ENCODE measurements at regions not wholly inside any gene's neighbourhood (a gene's known extent, or its start where the extent isn't known, plus 50 kb on each side); places are given as distances from the start of the nearest gene placed in this dataset.

DNA sequence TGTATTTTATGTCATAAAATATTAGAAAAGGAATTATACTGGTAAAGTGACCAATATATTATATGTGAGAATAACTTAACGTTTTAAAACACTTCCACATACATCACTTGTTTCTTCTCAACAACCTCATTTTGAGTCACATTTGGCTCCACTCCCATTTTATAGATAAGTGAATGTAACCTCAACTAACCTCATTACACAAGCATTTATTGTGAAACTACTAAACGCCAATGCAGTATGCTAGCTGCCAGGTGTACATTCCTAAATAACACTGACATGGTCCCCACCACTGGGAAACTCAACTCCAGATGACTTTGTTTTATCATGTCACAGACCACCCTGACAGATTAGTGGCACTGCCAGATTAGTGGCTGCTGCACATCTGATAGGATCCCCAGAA is 249.7 kb upstream of the CNTN4 start:
- no peak overlapping the region for H3K4me3 Mint-ChIP-seq (ENCODE audit: unreplicated experiment)
- TF ChIP-seq, protein P1, sequence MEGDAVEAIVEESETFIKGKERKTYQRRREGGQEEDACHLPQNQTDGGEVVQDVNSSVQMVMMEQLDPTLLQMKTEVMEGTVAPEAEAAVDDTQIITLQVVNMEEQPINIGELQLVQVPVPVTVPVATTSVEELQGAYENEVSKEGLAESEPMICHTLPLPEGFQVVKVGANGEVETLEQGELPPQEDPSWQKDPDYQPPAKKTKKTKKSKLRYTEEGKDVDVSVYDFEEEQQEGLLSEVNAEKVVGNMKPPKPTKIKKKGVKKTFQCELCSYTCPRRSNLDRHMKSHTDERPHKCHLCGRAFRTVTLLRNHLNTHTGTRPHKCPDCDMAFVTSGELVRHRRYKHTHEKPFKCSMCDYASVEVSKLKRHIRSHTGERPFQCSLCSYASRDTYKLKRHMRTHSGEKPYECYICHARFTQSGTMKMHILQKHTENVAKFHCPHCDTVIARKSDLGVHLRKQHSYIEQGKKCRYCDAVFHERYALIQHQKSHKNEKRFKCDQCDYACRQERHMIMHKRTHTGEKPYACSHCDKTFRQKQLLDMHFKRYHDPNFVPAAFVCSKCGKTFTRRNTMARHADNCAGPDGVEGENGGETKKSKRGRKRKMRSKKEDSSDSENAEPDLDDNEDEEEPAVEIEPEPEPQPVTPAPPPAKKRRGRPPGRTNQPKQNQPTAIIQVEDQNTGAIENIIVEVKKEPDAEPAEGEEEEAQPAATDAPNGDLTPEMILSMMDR (IDR thresholded peaks at IDR 0.05), result no peak
- no peak overlapping the region for H3K27ac Mint-ChIP-seq (ENCODE audit: unreplicated experiment)
- peaks cover 4% of the 10 kb centered on the region for H3K9me3 Mint-ChIP-seq (ENCODE audit: low read depth)
- no peaks in the 10 kb centered on the region for H3K27me3 Mint-ChIP-seq (ENCODE audit: low read depth)
- no peaks in the 10 kb centered on the region for H3K4me1 Mint-ChIP-seq (ENCODE audit: low read depth)
- H3K36me3 Mint-ChIP-seq (ENCODE audit: low read depth), result no peaks in the 10 kb centered on the region
- no peak for DNase-seq (ENCODE audit: low spot score)

DNA sequence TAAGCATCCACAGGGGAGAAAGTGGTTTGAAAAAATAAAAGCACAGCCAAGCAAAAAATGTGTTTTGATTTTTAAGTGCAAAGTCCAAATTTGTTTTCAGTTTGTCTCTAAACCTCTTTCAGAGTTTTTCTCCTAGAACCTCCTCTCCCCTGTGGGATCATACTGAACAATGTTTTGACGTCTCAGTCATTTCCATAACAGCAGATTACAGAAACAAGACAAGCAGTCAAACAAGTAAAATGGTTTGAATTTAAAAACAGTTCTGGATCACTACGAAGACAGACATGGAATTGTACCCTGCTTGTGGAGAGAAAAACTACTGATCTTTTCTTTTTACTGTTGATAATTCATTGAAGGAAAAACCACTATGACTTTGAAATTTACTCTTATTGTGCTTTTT is 245.7 kb upstream of the CNTN4 start:
- Mint-ChIP-seq H3K36me3 (ENCODE audit: low read depth) (no peaks in the 10 kb centered on the region), H3K27me3 (ENCODE audit: low read depth) (no peaks in the 10 kb centered on the region), H3K4me1 (ENCODE audit: low read depth) (no peaks in the 10 kb centered on the region), H3K9me3 (ENCODE audit: low read depth) (peaks cover 6% of the 10 kb centered on the region), H3K4me3 (ENCODE audit: unreplicated experiment) (no peak overlapping the region), H3K27ac (ENCODE audit: unreplicated experiment) (no peak overlapping the region)
- no peak for DNase-seq (ENCODE audit: low spot score)
- TF ChIP-seq, protein P1 (IDR thresholded peaks at IDR 0.05), result no peak

DNA sequence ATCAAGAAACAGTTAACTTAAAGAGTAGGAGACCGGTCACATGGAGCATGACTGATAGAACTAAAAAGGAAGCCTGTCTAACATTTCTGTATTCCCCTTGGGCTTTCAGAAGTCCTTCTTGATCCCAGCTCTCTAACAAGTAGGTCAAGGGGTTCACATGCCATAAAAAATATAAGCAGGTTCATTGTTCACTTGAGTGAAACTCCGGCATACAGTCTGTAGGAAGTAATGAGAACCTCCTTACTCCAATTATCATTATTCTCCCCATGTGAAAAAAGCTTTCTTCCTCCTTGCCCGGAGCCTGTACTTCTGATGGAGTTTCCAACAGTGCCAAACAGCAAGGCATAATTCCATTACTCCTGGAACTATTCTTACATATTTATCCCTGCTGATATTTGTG is 242.8 kb upstream of the CNTN4 start:
- Mint-ChIP-seq H3K9me3 (ENCODE audit: low read depth) (peaks cover 11% of the 10 kb centered on the region), H3K27ac (ENCODE audit: unreplicated experiment) (no peak overlapping the region), H3K4me3 (ENCODE audit: unreplicated experiment) (no peak overlapping the region), H3K36me3 (ENCODE audit: low read depth) (no peaks in the 10 kb centered on the region), H3K27me3 (ENCODE audit: low read depth) (no peaks in the 10 kb centered on the region), H3K4me1 (ENCODE audit: low read depth) (no peaks in the 10 kb centered on the region)
- TF ChIP-seq, protein P1 (IDR thresholded peaks at IDR 0.05), result no peak
- no peak for DNase-seq (ENCODE audit: low spot score)

DNA sequence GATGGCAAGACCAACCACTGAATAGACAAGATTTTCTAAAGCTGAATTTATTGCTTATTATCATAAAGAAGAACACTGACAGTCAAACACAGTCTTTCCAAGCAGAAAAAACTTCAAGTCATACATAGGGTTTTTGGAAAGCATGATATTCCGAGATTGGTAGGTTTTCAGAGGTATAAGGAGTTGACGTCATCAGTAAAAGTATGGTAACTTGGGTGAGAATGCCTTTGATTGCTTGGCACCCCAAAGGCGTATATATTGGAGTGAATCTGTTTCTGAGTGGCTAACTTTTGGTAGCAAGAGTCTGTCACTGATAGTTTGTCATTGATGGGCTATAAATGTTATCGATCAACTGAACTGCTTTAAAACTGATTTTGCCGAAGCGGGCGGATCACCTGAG is 227.9 kb upstream of the CNTN4 start:
- TF ChIP-seq, protein P1 (IDR thresholded peaks at IDR 0.05), result no peak
- no peaks in the 10 kb centered on the region for H3K36me3 Mint-ChIP-seq (ENCODE audit: low read depth)
- no peaks in the 10 kb centered on the region for H3K27me3 Mint-ChIP-seq (ENCODE audit: low read depth)
- no peak overlapping the region for H3K4me3 Mint-ChIP-seq (ENCODE audit: unreplicated experiment)
- no peak overlapping the region for H3K27ac Mint-ChIP-seq (ENCODE audit: unreplicated experiment)
- no peak for DNase-seq (ENCODE audit: low spot score)
- no peaks in the 10 kb centered on the region for H3K4me1 Mint-ChIP-seq (ENCODE audit: low read depth)
- peaks cover 22% of the 10 kb centered on the region for H3K9me3 Mint-ChIP-seq (ENCODE audit: low read depth)

DNA sequence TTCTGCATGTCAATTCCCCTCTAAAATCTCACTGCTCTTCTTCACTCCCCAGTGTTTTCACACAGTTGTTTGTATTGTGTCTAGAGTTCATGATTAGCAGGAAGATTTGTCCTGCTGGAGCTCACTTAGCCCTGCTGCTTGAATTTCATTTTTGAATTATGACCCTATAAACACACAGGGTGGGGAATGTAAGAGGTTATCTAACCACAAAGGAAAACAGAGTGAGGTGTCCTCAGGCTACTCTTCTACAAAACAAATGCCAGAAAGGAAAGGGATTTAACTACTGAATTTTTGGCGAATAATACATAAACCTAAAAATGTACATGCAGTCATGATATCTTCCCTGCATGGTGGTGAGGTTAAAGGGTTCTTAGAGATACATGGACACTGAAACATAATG is 215.1 kb upstream of the CNTN4 start:
- no peak for DNase-seq (ENCODE audit: low spot score)
- H3K4me1 Mint-ChIP-seq (ENCODE audit: low read depth), result peaks cover 4% of the 10 kb centered on the region
- H3K36me3 Mint-ChIP-seq (ENCODE audit: low read depth), result no peaks in the 10 kb centered on the region
- no peaks in the 10 kb centered on the region for H3K27me3 Mint-ChIP-seq (ENCODE audit: low read depth)
- H3K9me3 Mint-ChIP-seq (ENCODE audit: low read depth), result peaks cover 16% of the 10 kb centered on the region
- TF ChIP-seq, protein P1 (IDR thresholded peaks at IDR 0.05), result no peak
- H3K27ac Mint-ChIP-seq (ENCODE audit: unreplicated experiment), result no peak overlapping the region
- no peak overlapping the region for H3K4me3 Mint-ChIP-seq (ENCODE audit: unreplicated experiment)
